HG03097 (cell line): ENCODE measurements at regions not wholly inside any gene's neighbourhood (a gene's known extent, or its start where the extent isn't known, plus 50 kb on each side); places are given as distances from the start of the nearest gene placed in this dataset.

Source experiments
- ATAC-seq: cut with Tn5 transposase; IDR thresholded peaks from one replicate; pipeline ENCODE4 v1.9.1; 2021; ENCODE audit not compliant: unreplicated experiment, low FRiP score

DNA sequence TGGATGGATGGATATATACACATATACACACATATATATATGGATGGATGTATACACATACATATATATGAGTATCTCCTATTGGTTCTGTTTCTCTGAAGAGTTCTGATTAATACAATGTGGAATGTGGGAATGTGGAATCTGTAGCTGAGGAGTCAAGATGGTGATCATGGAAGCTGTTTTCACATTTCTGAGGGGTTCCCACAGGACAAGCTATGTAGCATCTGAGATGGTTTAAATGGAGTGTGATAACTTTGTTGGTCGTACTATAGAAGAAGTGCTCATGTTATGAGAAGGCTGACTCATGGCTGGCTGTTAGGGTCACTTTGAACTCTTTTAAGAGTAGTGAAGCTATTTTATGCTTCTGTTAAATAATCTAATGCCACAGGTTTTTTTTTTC is 279.7 kb downstream of the MEIS1 start:
- ATAC-seq: no peak

DNA sequence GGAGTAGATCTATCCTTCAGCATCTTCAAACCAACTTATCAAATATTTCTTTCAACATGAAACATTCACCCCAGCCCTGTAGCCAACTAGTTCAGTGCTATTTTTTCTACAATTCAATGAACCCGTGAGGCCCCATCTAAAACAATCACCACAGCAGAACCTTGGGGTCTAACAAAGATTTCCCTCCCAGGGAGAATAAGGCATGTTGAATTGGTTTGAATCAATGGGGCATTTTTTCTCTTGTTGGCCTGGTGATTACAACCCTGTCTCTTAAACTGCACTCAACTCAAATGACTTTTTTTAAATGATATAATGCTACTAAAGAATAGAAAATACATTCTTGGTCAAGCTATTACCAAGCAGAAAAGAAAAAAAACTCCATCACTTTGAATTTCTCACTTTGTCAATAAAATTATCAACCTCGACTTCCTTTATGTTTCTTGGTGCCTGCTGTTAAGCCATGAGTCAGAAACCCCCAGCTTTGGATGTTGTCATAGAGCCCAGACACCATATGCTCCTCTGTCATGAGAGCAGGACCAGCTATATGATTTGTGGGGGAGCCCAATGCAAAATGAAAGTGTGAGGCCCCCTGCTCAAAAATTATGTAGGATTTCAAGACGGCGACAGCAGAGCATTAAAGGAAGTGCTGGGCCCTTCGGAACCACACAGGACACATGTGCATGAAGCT is 282.4 kb downstream of the MEIS1 start:
- ATAC-seq: no peak

DNA sequence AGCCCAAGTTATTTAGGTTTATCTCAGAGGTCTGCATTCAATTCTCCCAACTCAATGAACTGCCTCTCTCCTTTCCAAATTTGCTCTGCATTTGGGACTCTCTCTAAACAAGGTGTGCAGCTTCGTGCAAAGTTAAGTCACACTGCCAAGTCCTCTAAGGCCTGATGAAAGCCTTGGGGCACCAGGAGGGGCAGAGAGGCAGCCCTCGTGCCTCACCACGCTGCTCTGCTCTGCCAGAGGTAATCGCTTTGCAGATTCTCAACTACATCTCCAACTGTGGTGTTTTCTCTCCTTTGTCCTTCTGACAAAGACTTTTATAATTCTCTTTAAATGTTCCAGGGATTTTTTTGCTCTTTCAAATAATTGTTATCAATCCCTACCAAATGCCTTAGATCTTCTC is 283.0 kb downstream of the MEIS1 start:
- no peak for ATAC-seq

DNA sequence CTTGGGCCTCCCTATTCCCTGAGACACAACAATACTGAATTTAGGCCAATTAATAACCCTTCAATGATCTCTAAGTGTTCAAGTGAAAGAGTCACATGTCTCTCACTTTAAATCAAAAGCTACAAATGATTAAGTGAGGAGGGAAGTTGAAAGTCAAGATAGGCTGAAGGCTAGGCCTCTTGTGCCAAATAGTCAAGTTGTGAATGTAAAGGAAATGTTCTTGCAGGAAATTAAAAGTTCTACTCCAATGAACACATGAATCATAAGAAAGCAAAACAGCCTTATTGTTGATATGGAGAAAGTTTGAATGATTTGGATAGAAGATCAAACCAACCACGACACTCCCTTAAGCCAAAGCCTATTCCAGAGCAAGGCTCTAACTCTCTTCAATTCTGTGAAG is 286.9 kb downstream of the MEIS1 start:
- no peak for ATAC-seq

DNA sequence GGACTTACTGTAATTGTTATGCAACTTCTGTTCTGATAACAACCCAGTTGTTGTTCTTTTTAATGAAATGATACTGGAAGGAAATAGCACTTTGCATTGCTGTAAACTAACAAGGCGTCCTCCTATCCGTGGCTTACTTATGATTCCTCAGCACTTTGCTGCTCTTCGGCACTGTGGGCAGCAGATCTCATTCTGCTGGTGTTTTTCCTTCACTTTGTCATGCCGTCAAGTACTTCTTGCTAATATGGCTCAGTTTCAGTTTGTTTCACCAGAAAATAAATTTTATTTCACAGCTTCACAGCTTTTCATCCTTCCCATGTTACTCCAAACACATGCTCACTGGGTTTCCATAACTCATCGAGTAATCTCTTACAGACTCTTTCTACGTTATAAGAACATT is 289.3 kb downstream of the MEIS1 start:
- ATAC-seq: no peak

DNA sequence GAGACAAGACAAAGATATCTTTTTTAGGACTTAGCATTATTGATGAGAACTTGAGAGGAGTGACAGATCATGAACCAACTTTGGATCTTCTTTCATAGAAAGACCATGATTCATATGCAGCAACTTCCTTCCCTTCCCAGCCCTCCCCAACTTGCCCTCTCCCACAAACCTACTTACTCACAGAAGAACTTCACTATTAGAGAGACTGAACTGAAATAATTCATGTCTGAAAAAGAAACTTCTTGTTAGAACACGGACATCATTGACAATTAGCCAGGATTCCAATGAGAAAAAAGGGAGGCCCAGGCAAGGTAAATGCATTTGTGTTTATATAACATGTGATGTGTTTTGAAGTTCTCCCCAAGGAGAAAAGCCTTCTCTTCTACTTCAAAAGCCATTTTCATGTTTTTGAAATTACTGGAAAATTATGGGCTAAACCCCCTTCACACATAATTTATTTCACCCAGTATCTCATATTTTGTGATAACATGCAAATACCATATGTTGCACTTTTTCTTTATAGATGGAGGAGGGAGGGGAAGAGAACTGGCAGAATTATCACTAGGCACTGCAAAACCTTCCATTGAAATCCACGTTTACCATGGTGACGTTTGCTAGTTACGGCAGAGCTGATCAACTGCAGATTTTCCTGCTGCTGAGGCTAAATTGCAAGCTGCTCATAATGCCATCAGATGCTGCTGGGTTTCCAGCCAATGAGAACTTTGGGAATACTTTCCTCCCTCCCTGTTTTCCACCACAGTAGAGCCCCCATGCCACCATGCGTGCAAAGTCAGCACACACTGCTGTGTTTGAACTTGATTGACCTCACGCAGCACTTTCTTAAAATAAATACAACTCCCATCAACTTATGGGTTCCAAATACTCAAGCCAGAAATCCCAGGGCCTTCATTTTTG is 294.7 kb downstream of the MEIS1 start:
- ATAC-seq: no peak

DNA sequence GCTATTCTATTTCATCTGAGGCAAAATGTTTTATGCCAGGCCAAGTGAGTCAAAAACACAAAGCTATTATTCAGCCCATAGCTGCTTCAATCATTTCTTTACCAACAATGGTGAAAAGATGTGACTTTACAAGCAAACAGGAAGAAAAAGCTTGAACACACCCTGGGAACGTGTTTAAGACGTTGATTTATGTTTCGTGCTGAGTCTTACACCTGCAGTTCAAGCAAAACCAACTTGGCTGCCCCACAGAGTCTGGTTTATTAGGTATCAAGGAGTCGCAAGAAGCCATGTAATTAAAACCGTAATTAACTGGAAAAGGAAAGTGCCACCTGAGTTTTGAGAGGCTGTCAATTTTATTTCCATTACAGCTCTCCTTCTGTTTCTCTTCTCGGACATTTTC is 295.5 kb downstream of the MEIS1 start:
- no peak for ATAC-seq

DNA sequence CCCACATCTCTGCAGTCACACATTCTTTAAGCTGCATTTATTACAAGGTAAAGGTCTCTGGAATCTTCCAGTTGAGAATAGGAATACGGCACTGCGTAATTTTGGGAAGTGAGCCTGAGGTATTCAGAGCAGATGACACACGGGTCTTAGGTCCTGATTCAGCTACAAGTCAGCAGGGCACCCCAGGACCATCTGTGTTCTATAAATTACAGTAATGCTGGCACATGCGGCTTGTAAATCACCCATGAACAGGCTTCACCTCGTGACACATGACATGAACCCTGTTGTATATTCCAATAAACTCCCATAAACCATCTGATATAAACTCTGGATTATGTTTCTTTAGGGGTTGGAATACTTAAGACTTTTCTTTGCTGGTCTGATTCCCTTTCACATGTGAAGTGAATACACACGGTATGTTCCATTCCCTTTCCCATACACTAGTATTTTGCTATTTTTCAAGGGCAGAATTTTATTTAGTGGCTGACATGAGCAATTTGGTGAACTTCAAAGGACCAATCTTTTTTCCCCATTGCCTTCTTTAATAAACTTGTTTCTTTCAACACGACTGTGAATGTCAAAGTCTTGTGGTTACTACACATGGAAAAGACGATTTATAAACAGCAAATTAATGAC is 298.6 kb downstream of the MEIS1 start:
- no peak for ATAC-seq

DNA sequence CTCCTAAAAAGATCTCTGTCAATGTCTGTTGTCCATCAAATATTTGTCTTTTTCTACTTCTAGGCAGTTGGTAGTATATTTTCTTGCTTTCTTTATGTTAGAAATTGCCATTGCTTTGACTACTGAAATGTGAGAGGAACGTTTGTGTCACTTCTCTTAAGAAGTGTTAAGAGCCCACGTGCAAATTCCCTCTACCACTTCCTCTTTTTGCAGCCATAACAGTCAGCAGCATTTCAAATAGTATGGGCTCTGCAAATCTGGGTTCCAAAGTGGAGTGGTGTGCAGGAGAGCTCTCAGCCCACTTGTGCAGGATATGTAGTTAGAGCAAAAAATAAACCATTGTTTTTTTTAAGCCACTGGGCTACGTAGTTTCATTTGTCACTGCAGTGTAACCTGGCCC is 314.0 kb downstream of the MEIS1 start:
- peak; percentile 57 for ATAC-seq

DNA sequence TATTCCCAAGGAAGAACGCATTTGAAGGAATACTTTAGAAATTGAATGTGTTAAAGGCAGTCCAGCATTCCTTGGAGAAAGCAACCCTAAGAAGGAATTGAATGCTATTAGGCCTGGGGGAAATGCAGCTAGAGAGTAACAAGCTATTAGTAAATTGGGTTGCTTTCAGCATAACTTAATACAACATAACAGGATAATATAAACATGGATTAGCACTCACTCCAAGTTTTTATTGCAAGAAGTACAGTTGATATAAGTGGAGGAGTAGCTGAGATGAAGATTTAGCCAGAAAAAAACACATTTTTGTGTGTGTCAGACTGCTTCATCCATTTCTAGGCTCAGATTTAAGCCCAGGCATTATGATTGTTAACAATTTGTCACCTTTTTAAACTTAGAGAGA is 314.6 kb downstream of the MEIS1 start:
- ATAC-seq: no peak

DNA sequence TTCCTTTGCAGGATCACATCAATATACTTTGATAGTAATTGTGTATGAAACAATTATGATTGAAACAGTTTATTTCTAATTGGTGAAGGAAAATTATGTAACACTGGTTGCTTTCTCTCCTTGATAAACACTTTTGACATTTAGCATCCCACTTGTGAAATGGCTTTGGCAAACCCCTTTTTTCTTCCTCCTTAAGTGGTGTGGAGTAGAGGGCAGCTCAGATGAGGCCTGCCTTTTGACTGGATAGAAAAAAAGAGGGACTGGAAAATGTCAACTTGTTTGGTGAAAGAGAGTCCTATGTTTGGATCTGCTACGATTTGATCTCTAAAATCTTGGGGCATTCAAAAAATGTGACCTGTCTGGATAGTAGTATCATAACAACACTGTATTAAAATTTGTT is 318.3 kb downstream of the MEIS1 start:
- no peak for ATAC-seq

DNA sequence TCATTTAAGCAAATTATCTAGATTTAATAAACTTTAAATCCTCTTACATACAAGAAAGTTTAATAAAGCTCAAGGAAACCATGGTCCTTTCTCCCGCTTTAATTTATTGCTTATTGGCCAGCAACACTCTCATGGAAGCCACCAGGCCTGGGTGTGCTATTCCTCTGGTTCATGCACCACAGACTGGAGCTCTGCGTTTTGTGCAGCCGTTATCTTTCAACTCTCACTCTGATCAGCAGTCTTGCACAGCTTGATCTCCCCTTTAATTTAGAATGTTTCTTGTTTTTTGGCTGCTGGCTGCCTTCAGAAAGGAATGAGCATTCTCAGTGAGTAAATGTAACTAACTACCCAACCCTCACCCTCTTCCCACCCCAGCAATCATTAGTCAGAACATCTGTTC is 318.7 kb downstream of the MEIS1 start:
- ATAC-seq: no peak

DNA sequence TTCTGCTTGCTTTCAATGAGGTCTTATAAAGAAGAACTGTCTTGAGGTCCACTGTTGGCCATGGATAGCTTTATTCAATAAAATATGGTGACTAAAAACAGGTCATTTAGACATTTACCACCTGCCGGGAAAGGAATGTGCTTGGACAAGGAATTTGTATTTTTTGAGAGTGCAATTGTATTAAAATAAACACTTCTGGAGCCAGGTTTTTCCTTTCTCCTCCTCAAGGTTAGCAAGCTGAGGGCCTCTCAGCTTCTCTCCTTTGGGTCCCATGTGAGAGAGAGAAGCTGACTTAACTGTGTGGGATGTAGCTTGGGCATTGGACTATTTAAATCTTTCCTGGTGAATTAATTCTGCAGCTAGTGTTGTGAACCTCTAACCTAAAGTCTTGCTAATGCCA is 321.0 kb downstream of the MEIS1 start:
- no peak for ATAC-seq

DNA sequence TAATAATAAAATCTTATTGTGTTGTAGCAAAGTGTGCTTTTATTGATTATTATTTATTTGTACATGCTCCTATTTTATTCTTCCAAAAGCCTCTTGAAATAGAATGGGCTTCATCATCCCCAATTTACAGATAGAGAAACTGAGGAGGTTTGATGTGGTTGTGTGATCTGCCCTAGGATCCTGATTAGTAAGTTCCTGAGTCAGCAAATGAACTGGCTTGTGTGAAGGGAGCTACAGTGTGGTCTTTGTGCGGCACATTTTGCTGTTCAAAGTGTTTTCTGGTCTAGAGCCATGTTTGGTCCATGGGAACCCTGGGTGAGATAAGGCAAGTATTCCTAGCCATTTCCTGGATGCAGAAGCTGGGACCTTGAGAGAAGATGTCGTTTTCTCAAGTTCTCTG is 326.9 kb downstream of the MEIS1 start:
- ATAC-seq: no peak

DNA sequence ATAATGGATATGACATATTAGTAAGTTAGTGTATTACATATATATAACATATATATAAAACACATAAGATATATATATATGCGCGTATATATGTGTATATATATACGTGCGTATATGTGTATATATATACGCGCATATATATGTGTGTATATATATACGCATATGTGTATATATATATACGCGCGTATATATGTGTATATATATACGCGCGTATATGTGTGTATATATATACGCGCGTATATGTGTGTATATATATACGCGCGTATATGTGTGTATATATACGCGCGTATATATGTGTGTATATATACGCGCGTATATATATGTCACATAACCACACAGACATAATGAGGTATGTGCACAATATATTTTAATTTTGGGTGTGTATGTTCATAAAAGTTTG is 327.8 kb downstream of the MEIS1 start:
- no peak for ATAC-seq

DNA sequence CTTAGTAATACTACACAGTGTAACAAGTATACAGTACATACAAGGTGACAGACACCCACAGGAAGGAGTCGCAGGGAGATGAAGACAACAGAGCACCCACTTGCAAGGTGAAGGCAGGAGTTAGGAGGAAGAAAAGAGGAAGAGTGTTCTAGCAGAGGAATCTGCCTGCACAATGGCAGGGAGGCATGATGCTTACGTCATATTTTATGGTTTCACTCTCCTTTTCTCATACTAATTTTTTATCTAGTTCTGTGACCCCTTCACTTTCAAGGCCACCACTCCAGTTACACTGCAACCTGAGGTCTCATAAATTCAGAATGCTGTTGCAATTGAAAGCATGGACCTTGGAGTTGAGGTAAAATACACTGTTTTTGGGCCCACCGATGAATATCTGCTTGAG is 331.7 kb downstream of the MEIS1 start:
- no peak for ATAC-seq

DNA sequence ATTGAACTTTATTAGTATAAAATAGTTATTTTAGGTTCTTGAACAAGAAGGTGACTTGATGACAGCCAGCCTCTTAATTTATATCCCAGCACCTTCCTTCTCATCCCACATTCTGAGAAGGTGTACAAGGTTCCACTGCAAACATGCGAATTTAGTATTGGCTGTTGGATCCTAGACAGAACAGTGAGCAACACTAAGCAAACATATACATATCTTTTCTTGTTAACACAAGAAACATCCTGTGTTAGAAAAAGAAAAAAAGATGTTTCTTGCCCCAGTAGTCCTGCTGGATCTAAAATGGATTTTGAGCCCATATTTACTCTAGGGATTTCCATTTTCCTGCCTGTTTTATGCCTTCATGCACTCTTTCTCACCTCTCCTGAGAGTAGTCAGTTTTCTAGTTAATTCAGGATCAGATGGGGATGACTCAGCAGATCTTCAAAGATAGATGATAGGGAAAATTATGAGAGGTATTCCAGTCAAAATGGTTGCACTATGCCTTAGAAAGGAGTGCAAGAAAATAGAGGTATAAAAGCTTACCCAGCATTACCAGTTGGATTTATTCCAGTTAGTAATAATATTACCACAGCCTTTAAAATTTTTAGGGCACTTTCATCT is 336.5 kb downstream of the MEIS1 start:
- no peak for ATAC-seq

DNA sequence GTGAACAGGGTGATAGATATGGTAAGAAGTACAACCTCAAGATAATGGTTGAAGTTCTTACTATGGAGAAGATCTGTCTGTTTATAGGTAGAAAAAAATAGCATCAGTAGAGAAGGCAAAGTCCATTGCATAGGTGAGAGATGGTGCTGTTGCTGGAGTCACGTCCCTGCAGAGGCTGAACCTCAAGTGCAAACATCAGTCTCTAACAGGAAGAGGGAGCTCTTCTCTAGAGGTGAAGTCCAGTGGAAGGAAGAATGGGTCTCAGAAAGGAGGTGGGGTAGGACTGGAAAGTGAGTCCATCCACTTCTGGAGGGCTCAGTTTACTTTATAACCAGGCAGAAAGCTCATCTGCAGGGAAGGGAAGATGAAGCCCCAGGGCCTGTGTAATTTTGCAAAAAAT is 337.7 kb downstream of the MEIS1 start:
- no peak for ATAC-seq

DNA sequence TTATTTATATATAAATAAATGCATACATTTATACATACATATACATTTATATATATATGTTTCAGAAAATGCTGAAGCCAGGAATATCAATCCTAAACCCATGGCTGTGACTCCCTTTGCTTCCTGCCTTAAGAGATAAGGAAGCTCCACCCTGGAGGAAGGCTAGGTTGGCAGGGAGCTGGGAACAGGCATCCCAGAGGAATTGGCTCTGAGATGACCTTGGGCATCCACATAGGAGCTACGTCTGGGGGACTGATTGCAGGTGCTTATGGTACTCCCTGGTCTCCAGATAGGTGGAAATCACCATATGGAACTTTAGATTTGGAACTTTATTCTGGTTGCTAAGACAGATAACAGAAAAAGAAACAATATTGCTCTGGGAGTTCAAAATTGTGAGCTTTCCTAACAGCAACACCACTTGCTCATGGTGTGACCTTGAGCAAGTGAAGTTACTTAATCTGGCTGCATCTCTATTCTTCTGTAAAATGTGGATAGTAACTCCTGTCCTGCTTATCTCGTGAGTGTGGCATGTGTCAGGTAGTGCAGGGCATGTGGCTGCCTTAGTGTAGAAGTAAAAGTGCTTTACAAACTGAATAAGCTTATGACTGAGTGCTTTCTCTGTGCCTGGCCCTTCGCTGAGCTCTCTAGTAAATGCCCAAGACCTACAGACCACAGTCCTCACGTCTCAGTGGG is 341.0 kb downstream of the MEIS1 start:
- ATAC-seq: no peak

DNA sequence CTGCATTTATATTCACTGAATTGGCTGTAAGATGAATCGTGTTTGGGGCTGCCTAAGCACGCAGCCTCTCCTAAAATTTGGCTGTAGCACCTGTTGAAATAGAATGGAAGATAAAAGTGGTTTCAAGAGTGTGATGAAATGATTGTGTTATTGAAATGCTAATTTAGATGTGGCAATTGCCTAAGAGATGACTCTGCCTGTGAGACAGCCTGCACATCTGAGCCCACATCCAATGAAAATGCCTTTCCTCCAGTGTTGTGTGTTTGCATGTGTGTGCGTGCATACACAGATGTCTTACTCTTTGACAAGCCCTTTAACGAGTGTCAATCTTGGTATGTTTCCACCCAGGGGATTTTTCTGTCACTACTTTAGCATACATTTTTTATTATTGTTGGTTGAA is 346.9 kb downstream of the MEIS1 start:
- ATAC-seq: no peak
